ENCODE measurements at regions not wholly inside any gene's neighbourhood (a gene's known extent, or its start where the extent isn't known, plus 50 kb on each side); places are given as distances from the start of the nearest gene placed in this dataset.

DNA sequence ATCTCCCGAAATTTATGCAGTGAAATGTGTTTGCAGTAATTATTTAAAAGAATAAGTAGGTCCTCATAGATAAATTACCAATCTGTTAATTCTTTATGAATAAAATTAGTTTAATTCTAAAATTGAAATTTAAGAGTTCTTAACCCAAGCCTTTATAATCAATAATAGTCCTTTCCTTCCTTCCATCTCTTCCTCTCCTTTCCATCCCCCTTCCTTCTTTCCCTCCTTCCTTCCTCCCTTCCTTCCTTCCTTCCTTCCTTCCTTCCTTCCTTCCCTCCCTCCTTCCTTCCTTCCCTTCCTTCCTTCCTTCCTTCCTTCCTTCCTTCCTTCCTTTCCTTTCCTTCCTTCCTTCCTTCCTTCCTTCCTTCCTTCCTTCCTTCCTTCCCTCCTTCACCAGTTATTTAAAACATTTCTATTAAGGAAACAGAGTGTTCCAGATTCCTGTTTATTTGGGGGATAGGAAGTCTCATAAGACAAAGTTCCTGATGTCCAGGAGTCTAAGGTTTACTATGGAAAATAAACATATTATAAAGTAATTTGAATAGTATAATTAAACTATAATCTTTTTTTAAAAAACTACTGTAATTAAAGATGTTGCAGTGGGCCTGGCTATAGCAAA, 285.3 kb upstream of the NOX3 start:
- TF ChIP-seq, protein P1, sequence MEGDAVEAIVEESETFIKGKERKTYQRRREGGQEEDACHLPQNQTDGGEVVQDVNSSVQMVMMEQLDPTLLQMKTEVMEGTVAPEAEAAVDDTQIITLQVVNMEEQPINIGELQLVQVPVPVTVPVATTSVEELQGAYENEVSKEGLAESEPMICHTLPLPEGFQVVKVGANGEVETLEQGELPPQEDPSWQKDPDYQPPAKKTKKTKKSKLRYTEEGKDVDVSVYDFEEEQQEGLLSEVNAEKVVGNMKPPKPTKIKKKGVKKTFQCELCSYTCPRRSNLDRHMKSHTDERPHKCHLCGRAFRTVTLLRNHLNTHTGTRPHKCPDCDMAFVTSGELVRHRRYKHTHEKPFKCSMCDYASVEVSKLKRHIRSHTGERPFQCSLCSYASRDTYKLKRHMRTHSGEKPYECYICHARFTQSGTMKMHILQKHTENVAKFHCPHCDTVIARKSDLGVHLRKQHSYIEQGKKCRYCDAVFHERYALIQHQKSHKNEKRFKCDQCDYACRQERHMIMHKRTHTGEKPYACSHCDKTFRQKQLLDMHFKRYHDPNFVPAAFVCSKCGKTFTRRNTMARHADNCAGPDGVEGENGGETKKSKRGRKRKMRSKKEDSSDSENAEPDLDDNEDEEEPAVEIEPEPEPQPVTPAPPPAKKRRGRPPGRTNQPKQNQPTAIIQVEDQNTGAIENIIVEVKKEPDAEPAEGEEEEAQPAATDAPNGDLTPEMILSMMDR (IDR thresholded peaks at IDR 0.05): no peak
- no peak for TF ChIP-seq EP300 (IDR thresholded peaks at IDR 0.05; ENCODE audit: low read depth)
- TF ChIP-seq POLR2AphosphoS5 (IDR thresholded peaks at IDR 0.05): no peak
- TF ChIP-seq POLR2A (IDR thresholded peaks at IDR 0.05): no peak
